Hematopoietic multipotent progenitor cell treated with erythropoietin and hydrocortisone succinate and interleukin-3 and kit ligand, for 6 days (in vitro differentiated cells): ENCODE measurements at regions not wholly inside any gene's neighbourhood (a gene's known extent, or its start where the extent isn't known, plus 50 kb on each side); places are given as distances from the start of the nearest gene placed in this dataset.

Source experiments
- DNase-seq: peaks from one replicate; pipeline ENCODE4 v3.0.0-alpha.2; 2015

GRCh38 chr2:79453918-79454317, 58.9 kb upstream of the CTNNA2 start:
- peak; percentile 16 for DNase-seq

- no peak for DNase-seq
Measured at GRCh38 chr2:79452651-79453050, 60.2 kb upstream of the CTNNA2 start.

- no peak for DNase-seq
Measured at GRCh38 chr2:79447463-79447862, 65.4 kb upstream of the CTNNA2 start.

GRCh38 chr2:79446313-79446712, 66.5 kb upstream of the CTNNA2 start:
- no peak for DNase-seq

GRCh38 chr2:79437433-79438267, 75.2 kb upstream of the CTNNA2 start:
- no peak for DNase-seq

GRCh38 chr2:79434362-79434761, 78.5 kb upstream of the CTNNA2 start:
- DNase-seq, result no peak

- DNase-seq, result no peak
Measured at GRCh38 chr2:79432731-79433146, 80.1 kb upstream of the CTNNA2 start.

- DNase-seq, result no peak
Measured at GRCh38 chr2:79428745-79429144, 84.1 kb upstream of the CTNNA2 start.

- DNase-seq, result no peak
Measured at GRCh38 chr2:79414690-79415089, 98.2 kb upstream of the CTNNA2 start.

GRCh38 chr2:79394485-79394859, 118.4 kb upstream of the CTNNA2 start:
- DNase-seq, result no peak

GRCh38 chr2:79393806-79394484, 118.9 kb upstream of the CTNNA2 start:
- no peak for DNase-seq

- DNase-seq, result no peak
Measured at GRCh38 chr2:79393107-79393685, 119.7 kb upstream of the CTNNA2 start.

GRCh38 chr2:79389481-79389880, 123.4 kb upstream of the CTNNA2 start:
- no peak for DNase-seq

- no peak for DNase-seq
Measured at GRCh38 chr2:79388024-79388423, 124.8 kb upstream of the CTNNA2 start.

GRCh38 chr2:79387431-79387830, 125.4 kb upstream of the CTNNA2 start:
- no peak for DNase-seq

- no peak for DNase-seq
Measured at GRCh38 chr2:79383681-79384080, 129.2 kb upstream of the CTNNA2 start.

GRCh38 chr2:79375817-79376216, 137.0 kb upstream of the CTNNA2 start:
- no peak for DNase-seq

GRCh38 chr2:79373358-79374130, 139.3 kb upstream of the CTNNA2 start:
- DNase-seq, result no peak

- no peak for DNase-seq
Measured at GRCh38 chr2:79370976-79371538, 141.8 kb upstream of the CTNNA2 start.

- DNase-seq, result no peak
Measured at GRCh38 chr2:79369127-79369526, 143.7 kb upstream of the CTNNA2 start.

- DNase-seq, result no peak
Measured at GRCh38 chr2:79368116-79368630, 144.7 kb upstream of the CTNNA2 start.

GRCh38 chr2:79359419-79359818, 153.4 kb upstream of the CTNNA2 start:
- DNase-seq, result no peak

- no peak for DNase-seq
Measured at GRCh38 chr2:79355569-79355968, 157.3 kb upstream of the CTNNA2 start.
